Adrenal gland (tissue), 9 donors: ENCODE measurements at regions not wholly inside any gene's neighbourhood (a gene's known extent, or its start where the extent isn't known, plus 50 kb on each side); places are given as distances from the start of the nearest gene placed in this dataset.
"Not testable (repeated sequence)": the region's sequence is repeated elsewhere in the genome, so short reads cannot be mapped to it uniquely, and the experiment has no call there.

Experiments used
- DNase-seq, 7 donors: peaks; one replicate each; pipeline ENCODE4 v3.0.0-alpha.2; 2019 to 2020
- H3K27ac ChIP-seq, 5 donors: fragments of 200-600 bp; sonication (generic) in 4 of 5; 1 replicate in 3 of 5; 2 replicates in 2 of 5; pipeline versions ENCODE4 v1.5.1 to v1.8.0; 2016 to 2020; ENCODE audit warnings: mild to moderate bottlenecking in 1 of 5
- H3K27me3 ChIP-seq: fragments of 200-600 bp; 2 replicates; pipeline ENCODE4 v1.8.0; 2021
- H3K36me3 ChIP-seq, 2 donors: fragments of 200-600 bp; replicated peaks in 1 of 2; 1 replicate in 1 of 2; 2 replicates in 1 of 2; pipeline versions ENCODE4 v1.5.1 to v1.8.0; 2018 to 2022
- H3K4me1 ChIP-seq, 2 donors: fragments of 200-600 bp; replicated peaks in 1 of 2; 1 replicate in 1 of 2; 2 replicates in 1 of 2; pipeline versions ENCODE4 v1.5.1 to v1.8.0; 2018 to 2021
- H3K4me3 ChIP-seq, 4 donors: fragments of 200-600 bp; sonication (generic) in 3 of 4; one replicate each; pipeline ENCODE4 v1.5.1; 2016 to 2018
- H3K9me3 ChIP-seq, 3 donors: fragments of 200-600 bp; sonication (generic) in 1 of 3; replicated peaks in 1 of 3; 1 replicate in 2 of 3; 2 replicates in 1 of 3; pipeline versions ENCODE4 v1.5.1 to v1.8.0; 2016 to 2021
- POLR2A ChIP-seq, 2 donors: fragments of 450-650 bp; IDR thresholded peaks; one replicate each; pipeline ENCODE4 v1.6.1; 2017; ENCODE audit warnings: antibody characterized with exemption in 2 of 2, mild to moderate bottlenecking in 2 of 2, moderate library complexity in 1 of 2
- WGBS, 4 donors: extraction: QIAGEN DNeasy Blood & Tissue Kit in 2 of 4; methylation state at CpG; one replicate each; pipeline versions ENCODE4 v1.1.5 to v1.1.7; 2013 to 2017; 5-methylcytosine and 5-hydroxymethylcytosine counted together
- intact Hi-C, 2 donors: fragments of 100-400 bp; cut with DNase I; formaldehyde crosslinking; loops; one replicate each; pipeline versions ENCODE4 v1.14.1 to v1.15.0; 2022 to 2023
- TF ChIP-seq, protein P1 (sequence below), 6 experiments: fragments of 450-650 bp in 4 of 6; fragments of 200-600 bp in 2 of 6; sonication (generic) in 1 of 6; IDR thresholded peaks; 1 replicate in 5 of 6; 2 replicates in 1 of 6; pipeline versions ENCODE4 v1.5.1 to v1.8.0; 2016 to 2021; ENCODE audit warnings: antibody characterized with exemption in 6 of 6, mild to moderate bottlenecking in 2 of 6, moderate library complexity in 1 of 6
- donor health status: healthy with polysubstance abuse.
- donor health status: Bipolar disorder and iron deficiency.
- donor health status: DM: yes; HTN: yes; CAD: no.
- donor health status: DM: no; HTN: no; CAD: no.
- donor health status: DM: no; HTN: no; CAD: no.

DNA sequence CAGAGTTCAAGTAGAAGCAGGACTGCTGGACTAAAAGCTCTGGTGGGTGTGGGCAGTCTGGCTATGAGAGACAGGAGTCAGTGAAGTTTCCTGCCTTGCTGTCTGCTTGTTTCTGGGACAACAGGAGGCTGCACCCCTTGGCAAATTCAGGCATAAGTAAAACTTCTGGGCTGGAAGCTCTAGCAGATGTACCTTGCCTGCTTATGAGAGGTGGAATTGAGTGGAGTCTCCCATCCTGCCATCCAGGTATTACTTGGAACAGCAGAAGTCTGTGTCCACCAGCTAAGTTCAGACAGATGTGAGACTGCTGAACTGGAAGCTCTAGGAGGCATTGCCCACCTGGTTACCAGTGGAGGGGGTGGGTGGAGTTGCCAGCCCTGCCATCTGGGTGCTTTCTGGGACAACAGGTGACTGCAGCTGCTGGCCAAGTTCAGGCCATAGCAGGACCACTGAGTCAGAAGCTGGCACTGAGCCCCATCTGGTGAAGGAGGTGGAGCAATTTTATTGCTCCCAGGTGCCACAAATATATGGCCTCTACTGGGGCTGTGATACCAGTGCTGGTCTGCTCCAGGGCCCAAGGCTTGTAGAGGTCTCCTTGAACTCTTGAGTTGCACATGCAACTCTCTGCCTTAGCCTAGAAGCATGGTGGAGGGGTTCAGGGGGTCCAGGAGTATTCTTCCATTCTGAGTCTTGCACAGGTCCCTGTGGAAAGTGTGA, 199.4 kb upstream of the FN1 start:
- Histone ChIP-seq H3K36me3 (no peaks in the 10 kb centered on the region), H3K4me1 (peaks cover 0 to 4% of the 10 kb centered on the region in 2 donors), H3K4me3 (no peak overlapping the region), H3K9me3 (peaks cover 0 to 5% (median 0%) of the 10 kb centered on the region in 3 donors), H3K27ac (no peak overlapping the region), H3K27me3 (no peaks in the 10 kb centered on the region)
- intact Hi-C loops = no loop called here
- no peak for DNase-seq
- TF ChIP-seq POLR2A (IDR thresholded peaks at IDR 0.05) = no peak
- TF ChIP-seq, protein P1, sequence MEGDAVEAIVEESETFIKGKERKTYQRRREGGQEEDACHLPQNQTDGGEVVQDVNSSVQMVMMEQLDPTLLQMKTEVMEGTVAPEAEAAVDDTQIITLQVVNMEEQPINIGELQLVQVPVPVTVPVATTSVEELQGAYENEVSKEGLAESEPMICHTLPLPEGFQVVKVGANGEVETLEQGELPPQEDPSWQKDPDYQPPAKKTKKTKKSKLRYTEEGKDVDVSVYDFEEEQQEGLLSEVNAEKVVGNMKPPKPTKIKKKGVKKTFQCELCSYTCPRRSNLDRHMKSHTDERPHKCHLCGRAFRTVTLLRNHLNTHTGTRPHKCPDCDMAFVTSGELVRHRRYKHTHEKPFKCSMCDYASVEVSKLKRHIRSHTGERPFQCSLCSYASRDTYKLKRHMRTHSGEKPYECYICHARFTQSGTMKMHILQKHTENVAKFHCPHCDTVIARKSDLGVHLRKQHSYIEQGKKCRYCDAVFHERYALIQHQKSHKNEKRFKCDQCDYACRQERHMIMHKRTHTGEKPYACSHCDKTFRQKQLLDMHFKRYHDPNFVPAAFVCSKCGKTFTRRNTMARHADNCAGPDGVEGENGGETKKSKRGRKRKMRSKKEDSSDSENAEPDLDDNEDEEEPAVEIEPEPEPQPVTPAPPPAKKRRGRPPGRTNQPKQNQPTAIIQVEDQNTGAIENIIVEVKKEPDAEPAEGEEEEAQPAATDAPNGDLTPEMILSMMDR (IDR thresholded peaks at IDR 0.05) = no peak

DNA sequence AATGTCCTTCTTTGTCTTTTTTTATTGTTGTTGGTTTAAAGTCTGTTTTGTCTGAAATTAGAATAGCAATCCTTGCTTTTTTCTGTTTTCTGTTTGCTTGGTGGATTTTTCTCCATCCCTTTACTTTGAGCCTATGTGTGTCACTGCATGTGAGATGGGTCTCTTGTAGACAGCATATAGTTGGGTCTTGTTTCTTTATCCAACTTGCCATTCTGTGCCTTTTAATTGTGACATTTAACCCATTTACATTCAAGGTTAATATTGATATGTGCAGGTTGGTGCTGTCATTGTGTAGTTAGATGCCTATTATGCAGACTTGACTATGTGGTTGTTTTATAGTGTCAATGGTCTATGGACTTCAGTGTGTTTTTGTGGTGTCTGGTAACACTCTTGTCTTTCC, 197.5 kb upstream of the FN1 start:
- no peak overlapping the region for H3K27ac ChIP-seq
- H3K4me1 ChIP-seq = peaks cover 0 to 4% of the 10 kb centered on the region in 2 donors
- H3K36me3 ChIP-seq = no peaks in the 10 kb centered on the region
- H3K4me3 ChIP-seq = no peak overlapping the region
- peaks cover 0 to 5% (median 0%) of the 10 kb centered on the region in 3 donors for H3K9me3 ChIP-seq
- H3K27me3 ChIP-seq = no peaks in the 10 kb centered on the region
- no peak for DNase-seq
- intact Hi-C loops = no loop called here
- TF ChIP-seq, protein P1 (IDR thresholded peaks at IDR 0.05) = no peak
- TF ChIP-seq POLR2A (IDR thresholded peaks at IDR 0.05) = no peak

DNA sequence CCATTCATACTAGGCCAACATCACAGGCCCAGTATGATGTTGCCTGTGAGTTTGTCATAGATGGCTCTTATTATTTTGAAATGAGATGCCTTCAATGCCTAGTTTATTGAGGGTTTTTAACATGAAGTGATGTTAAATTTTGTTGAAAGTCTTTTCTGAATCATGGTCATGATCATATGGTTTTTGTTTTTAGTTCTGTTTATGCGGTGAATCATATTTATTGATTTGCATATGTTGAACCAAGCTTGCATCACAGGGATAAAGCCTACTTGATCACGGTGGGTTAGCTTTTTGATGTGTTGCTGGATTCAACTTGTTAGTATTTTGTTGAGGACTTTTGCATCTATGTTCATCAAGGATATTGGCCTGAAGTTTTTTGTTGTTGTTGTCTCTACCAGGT, 195.8 kb upstream of the FN1 start:
- intact Hi-C loops = no loop called here

DNA sequence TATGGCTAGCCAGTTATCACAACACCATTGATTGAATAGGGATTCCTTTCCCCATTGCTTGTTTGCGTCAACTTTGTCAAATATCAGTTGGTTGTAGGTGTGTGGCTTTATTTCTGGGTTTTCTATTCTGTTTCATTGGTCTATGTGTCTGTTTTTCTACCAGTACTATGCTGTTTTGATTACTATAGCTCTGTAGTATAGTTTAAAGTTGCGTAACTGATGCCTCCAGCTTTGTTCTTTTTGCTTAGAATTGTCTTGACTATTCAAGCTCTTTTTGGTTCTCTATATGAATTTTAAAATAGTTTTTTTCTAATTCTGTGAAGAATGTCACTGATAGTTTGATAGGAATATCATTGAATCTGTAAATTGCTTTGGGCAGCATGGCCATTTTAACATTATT, 194.9 kb upstream of the FN1 start:
- H3K27me3 ChIP-seq, intact Hi-C loops, H3K9me3 ChIP-seq, H3K4me3 ChIP-seq, DNase-seq, H3K27ac ChIP-seq, H3K36me3 ChIP-seq, H3K4me1 ChIP-seq: not testable (repeated sequence)
- 92 to 99% (median 95%) methylated on average over 2 of the region's 2 CpGs for WGBS, 4 donors

More for the DNA sequence above, 195.8 kb upstream of the FN1 start:
- H3K27ac ChIP-seq = no peak overlapping the region
- H3K9me3 ChIP-seq = peaks cover 0 to 5% (median 0%) of the 10 kb centered on the region in 3 donors
- no peak for DNase-seq
- H3K27me3 ChIP-seq = no peaks in the 10 kb centered on the region
- WGBS, 4 donors = 92 to 100% (median 94%) methylated on average over 2 of the region's 2 CpGs
- no peaks in the 10 kb centered on the region for H3K36me3 ChIP-seq
- no peak for TF ChIP-seq POLR2A (IDR thresholded peaks at IDR 0.05)
- TF ChIP-seq, protein P1 (IDR thresholded peaks at IDR 0.05) = no peak
- H3K4me3 ChIP-seq = no peak overlapping the region
- peaks cover 0 to 4% of the 10 kb centered on the region in 2 donors for H3K4me1 ChIP-seq

DNA sequence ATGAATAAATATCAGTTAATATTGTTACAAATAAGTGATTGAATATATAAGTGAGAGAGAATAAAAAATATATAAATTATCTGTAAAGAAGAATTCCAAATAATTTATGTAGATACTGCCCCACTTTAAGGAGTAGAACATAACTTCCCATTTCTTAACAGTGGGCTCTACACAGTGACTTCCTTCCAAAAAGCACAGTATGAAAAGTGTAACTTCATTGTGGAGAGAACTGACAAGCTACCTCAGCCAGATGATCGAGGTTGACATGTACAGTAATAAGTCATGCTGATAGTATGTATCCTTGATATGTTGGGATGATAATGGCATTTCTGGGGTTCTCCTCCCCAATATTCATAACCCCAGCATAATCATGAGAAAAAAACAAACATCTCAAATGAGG, 191.9 kb upstream of the FN1 start:
- H3K9me3 ChIP-seq = no peaks in the 10 kb centered on the region
- TF ChIP-seq POLR2A (IDR thresholded peaks at IDR 0.05) = no peak
- TF ChIP-seq, protein P1 (IDR thresholded peaks at IDR 0.05) = no peak
- no peaks in the 10 kb centered on the region for H3K36me3 ChIP-seq
- no peaks in the 10 kb centered on the region for H3K4me1 ChIP-seq
- DNase-seq = no peak
- H3K27ac ChIP-seq = no peak overlapping the region
- 53 to 72% (median 60%) methylated on average over 1 of the region's 1 CpG for WGBS, 4 donors
- no peak overlapping the region for H3K4me3 ChIP-seq
- H3K27me3 ChIP-seq = no peaks in the 10 kb centered on the region
- intact Hi-C loops = no loop called here
